ENCODE measurements at regions not wholly inside any gene's neighbourhood (a gene's known extent, or its start where the extent isn't known, plus 50 kb on each side); places are given as distances from the start of the nearest gene placed in this dataset.

- TF ChIP-seq CTCF (IDR thresholded peaks at IDR 0.05) (no peak), ZNF138 (CRISPR knock-in tag; conservative IDR thresholded peaks at IDR 0.05) (no peak), SP1 (CRISPR knock-in tag; conservative IDR thresholded peaks at IDR 0.05) (no peak), CREB1 (CRISPR knock-in tag; IDR thresholded peaks at IDR 0.05) (no peak), TCF7 (CRISPR knock-in tag; IDR thresholded peaks at IDR 0.05; ENCODE audit: low read depth) (no peak), NFE2L1 (CRISPR knock-in tag; IDR thresholded peaks at IDR 0.05) (no peak), TEAD1 (CRISPR knock-in tag; IDR thresholded peaks at IDR 0.05) (no peak), USF1 (CRISPR knock-in tag; IDR thresholded peaks at IDR 0.05) (no peak), FOXP4 (CRISPR knock-in tag; IDR thresholded peaks at IDR 0.05) (no peak)
These were observed 687.9 kb downstream of the MECOM start for GRCh38 chr3:168975576-168975975.
